Mesendoderm (in vitro differentiated cells): ENCODE measurements at regions not wholly inside any gene's neighbourhood (a gene's known extent, or its start where the extent isn't known, plus 50 kb on each side); places are given as distances from the start of the nearest gene placed in this dataset.
A peak's percentile ranks its signal among the peaks of the same experiment; 100 is the strongest.

ENCODE experiments used
- DNase-seq: peaks from one replicate; pipeline ENCODE4 v3.0.0; 2013
- H2AK5ac ChIP-seq: 2 replicates; pipeline ENCODE4 v1.6.1; 2013; ENCODE audit warnings: low read length, inconsistent platforms
- H2BK120ac ChIP-seq: 2 replicates; pipeline ENCODE4 v1.6.1; 2013; ENCODE audit warnings: low read depth, mild to moderate bottlenecking, low read length, moderate library complexity, mixed read lengths
- H2BK15ac ChIP-seq: replicated peaks from 2 replicates; pipeline ENCODE4 v1.6.1; 2013; ENCODE audit warnings: low read depth, mild to moderate bottlenecking, moderate library complexity
- H2BK5ac ChIP-seq: 2 replicates; pipeline ENCODE4 v1.6.1; 2013; ENCODE audit warnings: low read length, inconsistent platforms
- H3K18ac ChIP-seq: 2 replicates; pipeline ENCODE4 v1.6.1; 2013; ENCODE audit warnings: mild to moderate bottlenecking, low read length, mixed read lengths
- H3K23ac ChIP-seq: one replicate; pipeline ENCODE4 v1.6.1; 2013; ENCODE audit warnings: low read length
- H3K27ac ChIP-seq: 2 replicates; pipeline ENCODE4 v1.5.1; 2013; ENCODE audit warnings: low read depth, mild to moderate bottlenecking, inconsistent platforms, low read length, moderate library complexity
- H3K27me3 ChIP-seq: 2 replicates; pipeline ENCODE4 v1.6.1; 2013; ENCODE audit warnings: low read length, control low read depth, mild to moderate bottlenecking, inconsistent platforms; ENCODE audit not compliant: insufficient read depth, poor library complexity
- H3K36me3 ChIP-seq: 2 replicates; pipeline ENCODE4 v1.6.1; 2013; ENCODE audit warnings: low read length, inconsistent platforms; ENCODE audit not compliant: control insufficient read depth, insufficient read depth
- H3K4ac ChIP-seq: one replicate; pipeline ENCODE4 v1.6.1; 2013; ENCODE audit warnings: low read depth, mild to moderate bottlenecking, low read length, moderate library complexity
- H3K4me1 ChIP-seq: 2 replicates; pipeline ENCODE4 v1.6.1; 2013; ENCODE audit warnings: low read depth, low read length, inconsistent platforms; ENCODE audit not compliant: control insufficient read depth
- H3K4me2 ChIP-seq: 2 replicates; pipeline ENCODE4 v1.6.1; 2013; ENCODE audit warnings: low read length
- H3K4me3 ChIP-seq: 2 replicates; pipeline ENCODE4 v1.5.1; 2013; ENCODE audit warnings: mild to moderate bottlenecking, low read length
- H3K56ac ChIP-seq: one replicate; pipeline ENCODE4 v1.6.1; 2013; ENCODE audit warnings: low read length
- H3K79me1 ChIP-seq: 2 replicates; pipeline ENCODE4 v1.6.1; 2013; ENCODE audit warnings: low read length, inconsistent platforms
- H3K79me2 ChIP-seq: 2 replicates; pipeline ENCODE4 v1.6.1; 2013; ENCODE audit warnings: mild to moderate bottlenecking, low read length; ENCODE audit not compliant: control insufficient read depth, insufficient read depth
- H3K9ac ChIP-seq: 2 replicates; pipeline ENCODE4 v1.6.1; 2013; ENCODE audit warnings: low read length, inconsistent platforms
- H4K5ac ChIP-seq: one replicate; pipeline ENCODE4 v1.6.1; 2013; ENCODE audit warnings: low read length
- H4K8ac ChIP-seq: one replicate; pipeline ENCODE4 v1.6.1; 2013; ENCODE audit warnings: low read depth, mild to moderate bottlenecking, control low read depth, low read length, moderate library complexity
- WGBS: extraction: QIAGEN DNeasy Blood & Tissue Kit; methylation state at CpG from one replicate; pipeline ENCODE4 v1.1.7; 2013; ENCODE audit warnings: low lambda C conversion rate, missing lambda C conversion rate; ENCODE audit not compliant: insufficient coverage; ENCODE audit errors: extremely low coverage; 5-methylcytosine and 5-hydroxymethylcytosine counted together

GRCh38 chr10:52865213-52865612 lies 92.6 kb upstream of the MBL2 start:
- no peak for DNase-seq
- Histone ChIP-seq H3K4ac (no peak overlapping the region), H3K23ac (no peak overlapping the region), H3K79me2 (no peaks in the 10 kb centered on the region), H3K36me3 (no peaks in the 10 kb centered on the region), H3K4me3 (no peak overlapping the region), H4K5ac (no peak overlapping the region), H2AK5ac (no peak overlapping the region), H3K27me3 (no peaks in the 10 kb centered on the region), H3K27ac (peak overlapping the region; percentile 53), H4K8ac (no peak overlapping the region), H3K18ac (no peak overlapping the region), H3K4me1 (peaks cover 2% of the 10 kb centered on the region), H3K4me2 (no peak overlapping the region), H3K79me1 (no peaks in the 10 kb centered on the region), H3K56ac (peak overlapping the region; percentile 50), H2BK15ac (no peak overlapping the region), H2BK120ac (no peak overlapping the region), H2BK5ac (no peak overlapping the region), H3K9ac (no peak overlapping the region)
- WGBS: no CpG with 5 or more reads among the region's 9 CpGs

DNA sequence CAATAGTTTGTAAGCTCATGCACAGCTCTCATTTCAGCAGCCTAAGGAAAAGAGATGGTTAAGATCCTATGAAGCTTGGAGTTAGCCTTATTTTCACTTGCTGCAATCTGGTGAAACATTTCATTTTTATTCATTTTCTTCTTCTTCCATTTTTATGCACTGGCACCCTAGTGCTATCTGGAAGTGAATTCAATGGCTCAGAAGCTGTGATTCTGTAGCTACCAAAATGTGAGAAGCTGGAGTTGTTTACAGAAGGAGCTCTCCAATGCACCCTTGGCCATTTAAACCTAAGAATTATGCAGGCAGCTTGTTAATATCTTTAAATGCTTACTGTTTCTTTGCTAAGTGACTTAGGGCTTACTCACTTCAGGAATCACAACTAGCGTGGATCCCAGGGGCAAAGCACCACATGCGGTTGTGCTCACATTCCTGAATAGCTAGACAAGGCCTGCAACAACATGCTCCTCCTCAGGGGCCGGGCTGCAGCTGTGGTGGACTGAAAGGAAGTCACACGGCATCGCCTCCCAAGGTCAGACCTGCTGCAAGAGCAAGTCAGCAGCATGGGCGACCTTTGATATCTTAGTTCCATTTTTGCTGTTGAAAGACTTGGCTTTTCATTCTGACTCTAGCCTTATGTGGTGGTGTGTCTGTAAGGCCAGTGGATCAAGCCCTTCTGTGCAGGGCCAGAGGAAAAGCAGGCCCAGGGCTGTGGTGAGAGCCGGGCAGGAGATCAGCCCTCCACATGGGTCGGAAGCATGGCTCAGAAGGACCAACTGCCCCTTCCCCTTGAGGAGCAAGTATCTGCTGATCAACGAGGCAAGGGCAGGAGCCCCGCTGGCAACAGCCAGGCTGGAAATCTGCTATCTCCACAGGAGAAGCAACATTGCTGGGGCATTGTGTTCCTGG lies 91.9 kb upstream of the MBL2 start:
- Histone ChIP-seq H3K9ac (no peak overlapping the region), H3K79me2 (no peaks in the 10 kb centered on the region), H3K79me1 (no peaks in the 10 kb centered on the region), H3K18ac (no peak overlapping the region), H3K4me3 (no peak overlapping the region), H2BK5ac (no peak overlapping the region), H4K8ac (no peak overlapping the region), H3K56ac (peak overlapping the region; percentile 50), H3K4ac (no peak overlapping the region), H3K27me3 (no peaks in the 10 kb centered on the region), H3K27ac (peak overlapping the region; percentile 53), H2BK15ac (no peak overlapping the region), H2AK5ac (no peak overlapping the region), H3K4me1 (peaks cover 2% of the 10 kb centered on the region), H4K5ac (no peak overlapping the region), H3K36me3 (no peaks in the 10 kb centered on the region), H2BK120ac (no peak overlapping the region), H3K23ac (no peak overlapping the region), H3K4me2 (no peak overlapping the region)
- no CpG with 5 or more reads among the region's 10 CpGs for WGBS
- peak; percentile 95 for DNase-seq

DNA sequence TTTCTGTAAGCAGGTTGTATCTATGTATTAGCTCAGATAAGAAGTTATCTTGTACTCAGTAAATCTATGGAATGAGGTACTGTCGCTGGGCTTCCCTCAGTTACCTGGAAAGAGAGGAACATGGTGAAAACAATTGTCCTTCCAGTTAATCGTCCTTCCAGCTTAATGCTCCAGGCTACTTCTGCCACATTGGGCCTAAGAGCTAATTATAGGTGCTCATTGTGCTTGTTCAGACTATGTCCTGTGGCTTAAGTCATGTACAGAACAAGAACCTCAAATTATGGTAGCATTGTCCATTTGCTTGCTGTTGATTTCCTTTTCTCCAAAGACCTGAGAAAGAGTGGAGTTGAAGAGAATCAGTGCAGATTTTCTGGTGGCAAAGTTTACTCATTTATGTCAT lies 86.1 kb upstream of the MBL2 start:
- Histone ChIP-seq H3K27ac (no peak overlapping the region), H3K9ac (no peak overlapping the region)
- WGBS: no CpG with 5 or more reads among the region's 2 CpGs

GRCh38 chr10:52855546-52856325 lies 83.2 kb upstream of the MBL2 start:
- no peak overlapping the region for H3K4ac ChIP-seq
- no peaks in the 10 kb centered on the region for H3K36me3 ChIP-seq
- no peak overlapping the region for H3K4me3 ChIP-seq
- H3K18ac ChIP-seq: no peak overlapping the region
- WGBS: no CpG with 5 or more reads among the region's 1 CpG
- no peak overlapping the region for H2BK5ac ChIP-seq
- no peaks in the 10 kb centered on the region for H3K79me1 ChIP-seq
- no peak overlapping the region for H2BK120ac ChIP-seq
- H3K27me3 ChIP-seq: no peaks in the 10 kb centered on the region
- H3K4me2 ChIP-seq: no peak overlapping the region
- H3K27ac ChIP-seq: no peak overlapping the region
- no peaks in the 10 kb centered on the region for H3K4me1 ChIP-seq
- H4K5ac ChIP-seq: no peak overlapping the region
- H2AK5ac ChIP-seq: no peak overlapping the region
- H2BK15ac ChIP-seq: no peak overlapping the region
- H3K23ac ChIP-seq: no peak overlapping the region
- no peak overlapping the region for H3K56ac ChIP-seq
- no peak overlapping the region for H4K8ac ChIP-seq
- H3K79me2 ChIP-seq: no peaks in the 10 kb centered on the region
- no peak for DNase-seq
- no peak overlapping the region for H3K9ac ChIP-seq

More for the DNA sequence above, 86.1 kb upstream of the MBL2 start:
- Histone ChIP-seq H3K4me1 (no peaks in the 10 kb centered on the region), H2AK5ac (no peak overlapping the region), H3K18ac (no peak overlapping the region), H2BK15ac (no peak overlapping the region), H4K5ac (no peak overlapping the region), H3K4ac (no peak overlapping the region), H2BK5ac (no peak overlapping the region), H3K56ac (no peak overlapping the region), H3K27me3 (no peaks in the 10 kb centered on the region), H3K4me2 (no peak overlapping the region), H3K23ac (no peak overlapping the region), H3K79me1 (no peaks in the 10 kb centered on the region), H3K4me3 (no peak overlapping the region), H4K8ac (no peak overlapping the region), H3K36me3 (no peaks in the 10 kb centered on the region), H3K79me2 (no peaks in the 10 kb centered on the region), H2BK120ac (no peak overlapping the region)
- no peak for DNase-seq

DNA sequence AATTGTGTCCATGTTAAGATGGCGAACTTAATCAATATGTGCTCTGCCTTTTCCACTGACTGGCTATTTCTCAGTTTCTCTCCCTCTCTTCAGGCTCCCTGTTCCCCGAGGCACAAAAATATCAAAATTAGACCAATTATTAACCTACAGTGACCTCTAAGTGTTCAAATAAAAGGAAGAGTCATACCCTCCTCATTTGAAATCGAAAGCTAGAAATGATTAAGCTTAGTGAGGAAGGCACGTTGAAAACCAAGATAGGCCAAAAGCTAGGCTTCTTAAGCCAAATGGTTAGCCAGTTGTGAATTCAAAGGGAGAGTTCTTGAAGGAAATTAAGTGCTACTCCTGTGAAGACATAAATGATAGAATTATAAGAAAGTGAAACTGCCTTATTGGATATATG lies 81.1 kb upstream of the MBL2 start:
- no peaks in the 10 kb centered on the region for H3K79me1 ChIP-seq
- WGBS: no CpG with 5 or more reads among the region's 4 CpGs
- no peaks in the 10 kb centered on the region for H3K36me3 ChIP-seq
- H2BK5ac ChIP-seq: no peak overlapping the region
- H3K27ac ChIP-seq: no peak overlapping the region
- H3K4me3 ChIP-seq: no peak overlapping the region
- no peaks in the 10 kb centered on the region for H3K79me2 ChIP-seq
- no peak overlapping the region for H4K8ac ChIP-seq
- no peak overlapping the region for H2AK5ac ChIP-seq
- H3K4me1 ChIP-seq: no peaks in the 10 kb centered on the region
- no peaks in the 10 kb centered on the region for H3K27me3 ChIP-seq
- H2BK15ac ChIP-seq: no peak overlapping the region
- H3K4me2 ChIP-seq: no peak overlapping the region
- DNase-seq: no peak
- no peak overlapping the region for H3K23ac ChIP-seq
- no peak overlapping the region for H3K56ac ChIP-seq
- no peak overlapping the region for H3K9ac ChIP-seq
- H3K4ac ChIP-seq: no peak overlapping the region
- no peak overlapping the region for H4K5ac ChIP-seq
- H2BK120ac ChIP-seq: no peak overlapping the region
- no peak overlapping the region for H3K18ac ChIP-seq
